Fibroblast of pulmonary artery (primary cell): ENCODE measurements at regions not wholly inside any gene's neighbourhood (a gene's known extent, or its start where the extent isn't known, plus 50 kb on each side); places are given as distances from the start of the nearest gene placed in this dataset.

Source experiments
- DNase-seq: peaks from one replicate; pipeline ENCODE4 v3.0.0-alpha.2; 2010; ENCODE audit warnings: low read depth
- H3K4me3 ChIP-seq: replicated peaks from 2 replicates; pipeline ENCODE4 v1.5.1; 2011; ENCODE audit warnings: low read depth, mild to moderate bottlenecking, control low read depth, low read length, moderate library complexity
- CTCF ChIP-seq: IDR thresholded peaks from 2 replicates; pipeline ENCODE4 v1.5.1; 2011; ENCODE audit warnings: mild to moderate bottlenecking, control low read depth, low read length, inconsistent platforms; ENCODE audit errors: missing control alignments

- no peak for DNase-seq
- no peak for TF ChIP-seq CTCF
- no peak overlapping the region for H3K4me3 ChIP-seq
These were observed 355.2 kb upstream of the AZI2 start for GRCh38 chr3:28703843-28704242.

- no peak for TF ChIP-seq CTCF
- no peak for DNase-seq
- H3K4me3 ChIP-seq: no peak overlapping the region
These were observed 362.7 kb upstream of the AZI2 start for GRCh38 chr3:28711293-28711692.

GRCh38 chr3:28716939-28717338 lies 368.3 kb upstream of the AZI2 start:
- TF ChIP-seq CTCF: no peak
- no peak for DNase-seq
- no peak overlapping the region for H3K4me3 ChIP-seq

GRCh38 chr3:28718074-28718849 lies 369.6 kb upstream of the AZI2 start:
- no peak for TF ChIP-seq CTCF
- no peak overlapping the region for H3K4me3 ChIP-seq
- DNase-seq: peak; percentile 2

GRCh38 chr3:28726840-28727239 lies 378.2 kb upstream of the AZI2 start:
- peak; percentile 47 for DNase-seq
- peak; percentile 69 for TF ChIP-seq CTCF
- no peak overlapping the region for H3K4me3 ChIP-seq

- no peak overlapping the region for H3K4me3 ChIP-seq
- no peak for DNase-seq
- no peak for TF ChIP-seq CTCF
These were observed 378.7 kb upstream of the AZI2 start for GRCh38 chr3:28727307-28727706.

- TF ChIP-seq CTCF: no peak
- no peak for DNase-seq
- no peak overlapping the region for H3K4me3 ChIP-seq
These were observed 389.8 kb upstream of the AZI2 start for GRCh38 chr3:28738425-28738824.
